OCI-LY1 (cell line): ENCODE measurements at regions not wholly inside any gene's neighbourhood (a gene's known extent, or its start where the extent isn't known, plus 50 kb on each side); places are given as distances from the start of the nearest gene placed in this dataset.

Experiments
- H2AFZ ChIP-seq: fragments of 200-600 bp; sonication (generic), shearing (Covaris generic); 2 replicates; pipeline ENCODE4 v1.6.0; 2014; ENCODE audit warnings: antibody characterized with exemption, mild to moderate bottlenecking, low read length
- H3F3A ChIP-seq: fragments of 200-600 bp; sonication (generic), shearing (Covaris generic); 2 replicates; pipeline ENCODE4 v1.6.0; 2014; ENCODE audit warnings: mild to moderate bottlenecking, antibody characterized with exemption, low read length, moderate library complexity; ENCODE audit not compliant: insufficient read depth
- H3K27ac ChIP-seq: fragments of 200-600 bp; sonication (generic); 2 replicates; pipeline ENCODE4 v1.5.1; 2014; ENCODE audit warnings: low read length, mixed run types, mild to moderate bottlenecking, low read depth; ENCODE audit not compliant: poor library complexity, severe bottlenecking
- H3K27me3 ChIP-seq: fragments of 200-600 bp; sonication (generic); 2 replicates; pipeline ENCODE4 v1.6.0; 2014; ENCODE audit warnings: antibody characterized with exemption, mild to moderate bottlenecking, low read length, moderate library complexity; ENCODE audit not compliant: insufficient read depth
- H3K36me3 ChIP-seq: fragments of 200-600 bp; sonication (generic); 2 replicates; pipeline ENCODE4 v1.6.1; 2014; ENCODE audit warnings: mild to moderate bottlenecking, antibody characterized with exemption, low read length, moderate library complexity, mixed read lengths; ENCODE audit not compliant: insufficient read depth
- H3K4me1 ChIP-seq: fragments of 200-600 bp; sonication (generic); 2 replicates; pipeline ENCODE4 v1.5.1; 2014; ENCODE audit warnings: mild to moderate bottlenecking, low read length, moderate library complexity; ENCODE audit not compliant: insufficient read depth, severe bottlenecking
- H3K4me2 ChIP-seq: fragments of 200-600 bp; sonication (generic), shearing (Covaris generic); 2 replicates; pipeline ENCODE4 v1.6.1; 2014; ENCODE audit warnings: low read length
- H3K4me3 ChIP-seq: fragments of 200-600 bp; sonication (generic); 2 replicates; pipeline ENCODE4 v1.5.1; 2014; ENCODE audit warnings: low read length, low read depth, mild to moderate bottlenecking, mixed read lengths; ENCODE audit not compliant: poor library complexity, severe bottlenecking
- H3K79me2 ChIP-seq: fragments of 200-600 bp; shearing (Covaris generic); 2 replicates; pipeline ENCODE4 v1.6.1; 2016; ENCODE audit warnings: mixed run types, low read length, mixed read lengths; ENCODE audit not compliant: insufficient read depth
- H3K9ac ChIP-seq: fragments of 200-600 bp; sonication (generic), shearing (Covaris generic); 2 replicates; pipeline ENCODE4 v1.6.1; 2014; ENCODE audit warnings: mild to moderate bottlenecking, low read length, mixed read lengths
- H3K9me2 ChIP-seq: fragments of 200-600 bp; sonication (generic), shearing (Covaris generic); 2 replicates; pipeline ENCODE4 v1.6.1; 2014; ENCODE audit warnings: low read depth, mild to moderate bottlenecking, low read length, mixed read lengths
- H3K9me3 ChIP-seq: fragments of 200-600 bp; shearing (Covaris generic); 2 replicates; pipeline ENCODE4 v1.6.1; 2014; ENCODE audit warnings: low read length, mixed read lengths
- H4K20me1 ChIP-seq: fragments of 200-600 bp; sonication (generic), shearing (Covaris generic); 2 replicates; pipeline ENCODE4 v1.6.0; 2016; ENCODE audit warnings: mild to moderate bottlenecking, low read length; ENCODE audit not compliant: insufficient read depth
- CTCF ChIP-seq: fragments of 200-600 bp; sonication (generic), shearing (Covaris generic); IDR thresholded peaks from 2 replicates; pipeline ENCODE4 v1.5.1; 2017; ENCODE audit warnings: mild to moderate bottlenecking, antibody characterized with exemption, low read length, moderate library complexity, mixed read lengths
- EZH2 ChIP-seq: fragments of 200-600 bp; sonication (generic), shearing (Covaris generic); IDR thresholded peaks from 2 replicates; pipeline ENCODE4 v1.8.0; 2017; ENCODE audit warnings: borderline replicate concordance, mixed run types, mild to moderate bottlenecking, antibody characterized with exemption, low read length, moderate library complexity, mixed read lengths

- no peak overlapping the region for H2AFZ ChIP-seq
- no peak for TF ChIP-seq EZH2
- TF ChIP-seq CTCF, result no peak
- H3K9me3 ChIP-seq, result no peaks in the 10 kb centered on the region
- no peak overlapping the region for H3K4me3 ChIP-seq
- H3K36me3 ChIP-seq, result no peaks in the 10 kb centered on the region
- no peaks in the 10 kb centered on the region for H3F3A ChIP-seq
- no peak overlapping the region for H3K9ac ChIP-seq
- H4K20me1 ChIP-seq, result no peaks in the 10 kb centered on the region
- no peaks in the 10 kb centered on the region for H3K9me2 ChIP-seq
- no peak overlapping the region for H3K4me2 ChIP-seq
- no peaks in the 10 kb centered on the region for H3K4me1 ChIP-seq
- H3K79me2 ChIP-seq, result no peaks in the 10 kb centered on the region
- no peaks in the 10 kb centered on the region for H3K27me3 ChIP-seq
- H3K27ac ChIP-seq, result no peak overlapping the region
Measured at GRCh38 chr3:1774597-1774996, 324.1 kb upstream of the CNTN4 start.

- Histone ChIP-seq H4K20me1 (no peaks in the 10 kb centered on the region), H3K9ac (no peak overlapping the region), H3K36me3 (no peaks in the 10 kb centered on the region), H3K9me3 (no peaks in the 10 kb centered on the region), H3K27me3 (no peaks in the 10 kb centered on the region), H3K4me1 (no peaks in the 10 kb centered on the region), H3K9me2 (no peaks in the 10 kb centered on the region), H3K79me2 (no peaks in the 10 kb centered on the region), H3K27ac (no peak overlapping the region), H3F3A (no peaks in the 10 kb centered on the region), H2AFZ (no peak overlapping the region), H3K4me2 (no peak overlapping the region), H3K4me3 (no peak overlapping the region)
- TF ChIP-seq EZH2 (no peak), CTCF (no peak)
Measured at GRCh38 chr3:1775321-1775720, 323.3 kb upstream of the CNTN4 start.

GRCh38 chr3:1783995-1784394 lies 314.7 kb upstream of the CNTN4 start:
- TF ChIP-seq CTCF, result no peak
- no peak for TF ChIP-seq EZH2
- no peak overlapping the region for H2AFZ ChIP-seq

More at GRCh38 chr3:1783995-1784394, 314.7 kb upstream of the CNTN4 start:
- Histone ChIP-seq H3K36me3 (no peaks in the 10 kb centered on the region), H3K79me2 (no peaks in the 10 kb centered on the region), H3K27me3 (no peaks in the 10 kb centered on the region), H3K4me2 (no peak overlapping the region), H3K4me3 (no peak overlapping the region), H4K20me1 (no peaks in the 10 kb centered on the region), H3F3A (no peaks in the 10 kb centered on the region), H3K4me1 (no peaks in the 10 kb centered on the region), H3K9me3 (no peaks in the 10 kb centered on the region), H3K9me2 (no peaks in the 10 kb centered on the region), H3K27ac (no peak overlapping the region), H3K9ac (no peak overlapping the region)
